G401 (cell line): ENCODE measurements at regions not wholly inside any gene's neighbourhood (a gene's known extent, or its start where the extent isn't known, plus 50 kb on each side); places are given as distances from the start of the nearest gene placed in this dataset.

Experiments used
- DNase-seq: peaks from one replicate; pipeline ENCODE4 v3.0.0-alpha.2; 2015; ENCODE audit warnings: low spot score
- in situ Hi-C: cut with HindIII; loops from 2 replicates; pipeline ENCODE4 v1.10.0; 2016; ENCODE audit warnings: low sequenced_read_pairs, mixed read lengths

GRCh38 chr1:163406772-163407171, 85.0 kb downstream of the NUF2 start:
- no peak for DNase-seq
- in situ Hi-C loops = no loop called here

GRCh38 chr1:163408262-163408661, 86.5 kb downstream of the NUF2 start:
- in situ Hi-C loops = no loop called here
- DNase-seq = no peak

- peak; percentile 21 for DNase-seq
- in situ Hi-C loops = no loop called here
These were observed 88.6 kb downstream of the NUF2 start for GRCh38 chr1:163410073-163410999.

GRCh38 chr1:163412221-163412620, 90.5 kb downstream of the NUF2 start:
- in situ Hi-C loops = no loop called here

GRCh38 chr1:163414778-163415177, 93.0 kb downstream of the NUF2 start:
- in situ Hi-C loops = no loop called here
- DNase-seq = no peak

More at GRCh38 chr1:163412221-163412620, 90.5 kb downstream of the NUF2 start:
- no peak for DNase-seq

- in situ Hi-C loops = no loop called here
- no peak for DNase-seq
These were observed 99.9 kb downstream of the NUF2 start for GRCh38 chr1:163421701-163422100.

- in situ Hi-C loops = no loop called here
- no peak for DNase-seq
These were observed 101.1 kb downstream of the NUF2 start for GRCh38 chr1:163422738-163423404.

GRCh38 chr1:163426505-163427251, 104.9 kb downstream of the NUF2 start:
- DNase-seq = no peak
- in situ Hi-C loops = no loop called here

GRCh38 chr1:163427279-163427678, 105.5 kb downstream of the NUF2 start:
- DNase-seq = no peak
- in situ Hi-C loops = no loop called here

GRCh38 chr1:163436140-163436812, 114.5 kb downstream of the NUF2 start:
- in situ Hi-C loops = no loop called here
- DNase-seq = peak; percentile 54

GRCh38 chr1:163439471-163439870, 117.7 kb downstream of the NUF2 start:
- in situ Hi-C loops = no loop called here
- no peak for DNase-seq

- in situ Hi-C loops = no loop called here
- DNase-seq = no peak
These were observed 118.3 kb downstream of the NUF2 start for GRCh38 chr1:163440090-163440489.

- in situ Hi-C loops = no loop called here
- DNase-seq = no peak
These were observed 120.6 kb downstream of the NUF2 start for GRCh38 chr1:163442231-163442879.

GRCh38 chr1:163442895-163443294, 121.1 kb downstream of the NUF2 start:
- DNase-seq = no peak
- in situ Hi-C loops = no loop called here

- in situ Hi-C loops = no loop called here
- no peak for DNase-seq
These were observed 122.1 kb downstream of the NUF2 start for GRCh38 chr1:163443863-163444262.

- in situ Hi-C loops = no loop called here
- DNase-seq = no peak
These were observed 122.9 kb downstream of the NUF2 start for GRCh38 chr1:163444665-163445064.

GRCh38 chr1:163450986-163451385, 129.2 kb downstream of the NUF2 start:
- in situ Hi-C loops = no loop called here

GRCh38 chr1:163459539-163459938, 137.8 kb downstream of the NUF2 start:
- in situ Hi-C loops = no loop called here

More at GRCh38 chr1:163450986-163451385, 129.2 kb downstream of the NUF2 start:
- DNase-seq = no peak

GRCh38 chr1:163467289-163467688, 145.5 kb downstream of the NUF2 start:
- DNase-seq = no peak
- in situ Hi-C loops = no loop called here

More at GRCh38 chr1:163459539-163459938, 137.8 kb downstream of the NUF2 start:
- no peak for DNase-seq
